ENCODE measurements at regions not wholly inside any gene's neighbourhood (a gene's known extent, or its start where the extent isn't known, plus 50 kb on each side); places are given as distances from the start of the nearest gene placed in this dataset.

GRCh38 chr20:53778041-53778516 is 184.4 kb upstream of the ZNF217 start:
- TF ChIP-seq POLR2AphosphoS5 (IDR thresholded peaks at IDR 0.05) (peak in 1 of 3 donors; percentile 31), POLR2A (IDR thresholded peaks at IDR 0.05) (no peak), CTCF (IDR thresholded peaks at IDR 0.05) (no peak)

All from breast epithelium (tissue), 3 donors.